Adrenal gland (tissue), 9 donors: ENCODE measurements at regions not wholly inside any gene's neighbourhood (a gene's known extent, or its start where the extent isn't known, plus 50 kb on each side); places are given as distances from the start of the nearest gene placed in this dataset.
"Not testable (repeated sequence)": the region's sequence is repeated elsewhere in the genome, so short reads cannot be mapped to it uniquely, and the experiment has no call there.

ENCODE experiments used
- DNase-seq, 7 donors: peaks; one replicate each; pipeline ENCODE4 v3.0.0-alpha.2; 2019 to 2020
- H3K27ac ChIP-seq, 5 donors: fragments of 200-600 bp; sonication (generic) in 4 of 5; 1 replicate in 3 of 5; 2 replicates in 2 of 5; pipeline versions ENCODE4 v1.5.1 to v1.8.0; 2016 to 2020; ENCODE audit warnings: mild to moderate bottlenecking in 1 of 5
- H3K27me3 ChIP-seq: fragments of 200-600 bp; 2 replicates; pipeline ENCODE4 v1.8.0; 2021
- H3K36me3 ChIP-seq, 2 donors: fragments of 200-600 bp; replicated peaks in 1 of 2; 1 replicate in 1 of 2; 2 replicates in 1 of 2; pipeline versions ENCODE4 v1.5.1 to v1.8.0; 2018 to 2022
- H3K4me1 ChIP-seq, 2 donors: fragments of 200-600 bp; replicated peaks in 1 of 2; 1 replicate in 1 of 2; 2 replicates in 1 of 2; pipeline versions ENCODE4 v1.5.1 to v1.8.0; 2018 to 2021
- H3K4me3 ChIP-seq, 4 donors: fragments of 200-600 bp; sonication (generic) in 3 of 4; one replicate each; pipeline ENCODE4 v1.5.1; 2016 to 2018
- H3K9me3 ChIP-seq, 3 donors: fragments of 200-600 bp; sonication (generic) in 1 of 3; replicated peaks in 1 of 3; 1 replicate in 2 of 3; 2 replicates in 1 of 3; pipeline versions ENCODE4 v1.5.1 to v1.8.0; 2016 to 2021
- WGBS, 4 donors: extraction: QIAGEN DNeasy Blood & Tissue Kit in 2 of 4; methylation state at CpG; one replicate each; pipeline versions ENCODE4 v1.1.5 to v1.1.7; 2013 to 2017; 5-methylcytosine and 5-hydroxymethylcytosine counted together
- intact Hi-C, 2 donors: fragments of 100-400 bp; cut with DNase I; formaldehyde crosslinking; loops; one replicate each; pipeline versions ENCODE4 v1.14.1 to v1.15.0; 2022 to 2023
- microRNA counts, 2 donors: library from miRNA; unstranded; fragments of <30 nt; microRNA quantifications; one replicate each; lab custom pipeline; 2016
- microRNA-seq, 3 donors: library from miRNA; unstranded; fragments of <30 nt; microRNA quantifications; one replicate each; pipeline ENCODE4, GENCODE V29; 2017 to 2020
- small RNA-seq, 2 donors: library from RNA; depleted of rRNA; stranded (forward); fragments of <200 nt; gene quantifications; one replicate each; pipeline ENCODE3, GENCODE V24; 2016
- donor health status: healthy with polysubstance abuse.
- donor health status: Bipolar disorder and iron deficiency.
- donor health status: DM: yes; HTN: yes; CAD: no.
- donor health status: DM: no; HTN: no; CAD: no.
- donor health status: DM: no; HTN: no; CAD: no.

- 58 to 72% (median 64%) methylated on average over 3 of the region's 3 CpGs for WGBS, 4 donors
- intact Hi-C loops, H3K27me3 ChIP-seq: not testable (repeated sequence)
Observed at GRCh38 chr15:22284795-22285420, 173.8 kb upstream of the GOLGA6L22 start.

GRCh38 chr15:22291054-22291453 is 167.6 kb upstream of the GOLGA6L22 start:
- intact Hi-C loops, H3K27me3 ChIP-seq, H3K9me3 ChIP-seq, H3K4me1 ChIP-seq, H3K4me3 ChIP-seq, H3K27ac ChIP-seq, DNase-seq, H3K36me3 ChIP-seq: not testable (repeated sequence)
- WGBS, 4 donors = 53 to 67% (median 56%) methylated on average over 4 of the region's 4 CpGs

More at GRCh38 chr15:22284795-22285420, 173.8 kb upstream of the GOLGA6L22 start:
- H3K9me3 ChIP-seq, H3K4me1 ChIP-seq, H3K36me3 ChIP-seq, DNase-seq, H3K4me3 ChIP-seq, H3K27ac ChIP-seq: not testable (repeated sequence)

- DNase-seq, intact Hi-C loops, H3K9me3 ChIP-seq, H3K27me3 ChIP-seq, H3K36me3 ChIP-seq, H3K27ac ChIP-seq, H3K4me3 ChIP-seq, H3K4me1 ChIP-seq: not testable (repeated sequence)
- WGBS, 4 donors = no CpG with 5 or more reads among the region's 1 CpG
Observed at GRCh38 chr15:22303112-22303511, 155.6 kb upstream of the GOLGA6L22 start.

MicroRNA genes in the stretch of these regions (microRNA counts, 767-probe panel; counts per million panel counts)
- 0 counts per million in 2 donors for microRNA hsa-miR-1268a (lab: Ali Mortazavi, UCI)

Small RNAs in the stretch of these regions (microRNA-seq; reads per million reads assigned to microRNA genes)
- gene MIR1268A = 0 reads per million in 3 donors

Small RNAs in the stretch of these regions (small RNA-seq; reads per million reads assigned to genes)
- 0 reads per million in 2 donors for gene MIR1268A
